H9 (cell line): ENCODE measurements at regions not wholly inside any gene's neighbourhood (a gene's known extent, or its start where the extent isn't known, plus 50 kb on each side); places are given as distances from the start of the nearest gene placed in this dataset.

Experiments used
- DNase-seq: peaks from one replicate; pipeline ENCODE4 v3.0.0-alpha.2; 2017
- H2AFZ ChIP-seq: one replicate; pipeline ENCODE4 v1.6.1; 2013; ENCODE audit warnings: mild to moderate bottlenecking, low read length, control low read depth, moderate library complexity
- H2AK5ac ChIP-seq: 2 replicates; pipeline ENCODE4 v1.6.1; 2013; ENCODE audit warnings: low read length, control low read depth, mixed read lengths; ENCODE audit not compliant: insufficient read length
- H2BK120ac ChIP-seq: one replicate; pipeline ENCODE4 v1.6.1; 2013; ENCODE audit warnings: low read depth, mild to moderate bottlenecking, low read length, control low read depth, inconsistent platforms; ENCODE audit not compliant: poor library complexity, severe bottlenecking
- H2BK12ac ChIP-seq: 2 replicates; pipeline ENCODE4 v1.6.1; 2013; ENCODE audit warnings: low read length, control low read depth, mixed read lengths, low read depth; ENCODE audit not compliant: insufficient read length
- H2BK15ac ChIP-seq: 2 replicates; pipeline ENCODE4 v1.6.1; 2013; ENCODE audit warnings: low read depth, low read length, control low read depth
- H2BK20ac ChIP-seq: one replicate; pipeline ENCODE4 v1.6.1; 2013; ENCODE audit warnings: low read depth, mild to moderate bottlenecking, low read length, control low read depth, inconsistent platforms; ENCODE audit not compliant: poor library complexity, severe bottlenecking
- H2BK5ac ChIP-seq: 2 replicates; pipeline ENCODE4 v1.6.1; 2013; ENCODE audit warnings: low read length, control low read depth, mixed read lengths; ENCODE audit not compliant: insufficient read length
- H3K14ac ChIP-seq: 2 replicates; pipeline ENCODE4 v1.6.1; 2013; ENCODE audit warnings: low read length, control low read depth; ENCODE audit not compliant: insufficient read depth
- H3K18ac ChIP-seq: 2 replicates; pipeline ENCODE4 v1.6.1; 2013; ENCODE audit warnings: low read depth, mild to moderate bottlenecking, mixed read lengths, low read length, control low read depth; ENCODE audit not compliant: insufficient read length
- H3K23ac ChIP-seq: 2 replicates; pipeline ENCODE4 v1.6.1; 2013; ENCODE audit warnings: low read length, control low read depth, mixed read lengths, low read depth; ENCODE audit not compliant: insufficient read length
- H3K23me2 ChIP-seq: 2 replicates; pipeline ENCODE4 v1.6.1; 2013; ENCODE audit warnings: low read depth, mild to moderate bottlenecking, mixed read lengths, low read length, control low read depth; ENCODE audit not compliant: insufficient read length, poor library complexity, severe bottlenecking
- H3K27ac ChIP-seq: 2 replicates; pipeline ENCODE4 v1.5.1; 2013; ENCODE audit warnings: low read length, control low read depth, mixed read lengths, low read depth; ENCODE audit not compliant: insufficient read length
- H3K27me3 ChIP-seq: 2 replicates; pipeline ENCODE4 v1.6.1; 2013; ENCODE audit warnings: low read length, control low read depth, inconsistent platforms; ENCODE audit not compliant: insufficient read depth
- H3K4ac ChIP-seq: 2 replicates; pipeline ENCODE4 v1.6.1; 2013; ENCODE audit warnings: low read depth, mild to moderate bottlenecking, control low read depth, inconsistent platforms, low read length, moderate library complexity
- H3K4me1 ChIP-seq: 2 replicates; pipeline ENCODE4 v1.6.1; 2013; ENCODE audit warnings: low read length, control low read depth, inconsistent platforms; ENCODE audit not compliant: insufficient read depth
- H3K4me2 ChIP-seq: 2 replicates; pipeline ENCODE4 v1.6.1; 2013; ENCODE audit warnings: low read length, control low read depth, mixed read lengths; ENCODE audit not compliant: insufficient read length, insufficient read depth
- H3K56ac ChIP-seq: 2 replicates; pipeline ENCODE4 v1.6.1; 2013; ENCODE audit warnings: low read depth, mild to moderate bottlenecking, mixed read lengths, low read length, control low read depth; ENCODE audit not compliant: insufficient read length
- H3K79me1 ChIP-seq: 2 replicates; pipeline ENCODE4 v1.6.1; 2013; ENCODE audit warnings: low read depth, mild to moderate bottlenecking, moderate library complexity, low read length, control low read depth, inconsistent platforms; ENCODE audit not compliant: insufficient read depth, poor library complexity, severe bottlenecking
- H3K79me2 ChIP-seq: 2 replicates; pipeline ENCODE4 v1.6.1; 2013; ENCODE audit warnings: low read length, control low read depth, inconsistent platforms; ENCODE audit not compliant: insufficient read depth
- H3K9ac ChIP-seq: 2 replicates; pipeline ENCODE4 v1.6.1; 2013; ENCODE audit warnings: low read length, control low read depth, mixed read lengths; ENCODE audit not compliant: insufficient read length; ENCODE audit errors: extremely low read depth
- H3K9me3 ChIP-seq: one replicate; pipeline ENCODE4 v1.6.1; 2013; ENCODE audit warnings: low read depth, low read length, inconsistent platforms; ENCODE audit not compliant: control insufficient read depth
- H3T11ph ChIP-seq: one replicate; pipeline ENCODE4 v1.6.1; 2013; ENCODE audit warnings: mild to moderate bottlenecking, low read length, control low read depth, inconsistent platforms
- H4K20me1 ChIP-seq: one replicate; pipeline ENCODE4 v1.6.1; 2013; ENCODE audit not compliant: control insufficient read depth, insufficient read length, insufficient read depth
- H4K5ac ChIP-seq: 2 replicates; pipeline ENCODE4 v1.6.1; 2013; ENCODE audit warnings: low read depth, mild to moderate bottlenecking, mixed read lengths, low read length, control low read depth; ENCODE audit not compliant: insufficient read length
- H4K8ac ChIP-seq: replicated peaks from 2 replicates; pipeline ENCODE4 v1.6.1; 2013; ENCODE audit warnings: low read length, control low read depth, mixed read lengths, low read depth; ENCODE audit not compliant: insufficient read length
- H4K91ac ChIP-seq: 2 replicates; pipeline ENCODE4 v1.6.1; 2013; ENCODE audit warnings: low read depth, mild to moderate bottlenecking, moderate library complexity, mixed read lengths, low read length, control low read depth; ENCODE audit not compliant: insufficient read length
- H3K27ac Mint-ChIP-seq, 3 experiments: 2 replicates in 2 of 3; 3 replicates in 1 of 3; pipeline ENCODE4 v1.8.0; 2020 to 2021; ENCODE audit warnings: mixed read lengths in 3 of 3, mild to moderate bottlenecking in 1 of 3, moderate library complexity in 1 of 3
- H3K27me3 Mint-ChIP-seq: 2 replicates; pipeline ENCODE4 v1.8.0; 2021; ENCODE audit warnings: low read depth, mild to moderate bottlenecking, moderate library complexity, mixed read lengths
- H3K36me3 Mint-ChIP-seq, 3 experiments: 2 replicates in 2 of 3; 3 replicates in 1 of 3; pipeline ENCODE4 v1.8.0; 2020 to 2021; ENCODE audit warnings: low read depth in 3 of 3, mixed read lengths in 3 of 3; ENCODE audit not compliant: insufficient read depth in 1 of 3
- H3K4me1 Mint-ChIP-seq, 2 experiments: 2 replicates each; pipeline ENCODE4 v1.8.0; 2020; ENCODE audit warnings: mixed read lengths in 2 of 2
- H3K4me3 Mint-ChIP-seq, 2 experiments: 2 replicates in 1 of 2; 3 replicates in 1 of 2; pipeline ENCODE4 v1.8.0; 2020 to 2021; ENCODE audit warnings: mild to moderate bottlenecking in 2 of 2, mixed read lengths in 2 of 2, moderate library complexity in 1 of 2
- H3K9me3 Mint-ChIP-seq, 2 experiments: 2 replicates in 1 of 2; 3 replicates in 1 of 2; pipeline ENCODE4 v1.8.0; 2020; ENCODE audit warnings: mild to moderate bottlenecking in 2 of 2, mixed read lengths in 2 of 2, moderate library complexity in 1 of 2
- WGBS: extraction: QIAGEN DNeasy Blood & Tissue Kit; methylation state at CpG from one replicate; pipeline ENCODE4 v1.1.7; 2013; ENCODE audit warnings: missing lambda C conversion rate, low lambda C conversion rate, mixed read lengths; ENCODE audit not compliant: insufficient read length; ENCODE audit errors: extremely low coverage; 5-methylcytosine and 5-hydroxymethylcytosine counted together
- TF ChIP-seq, protein P1 (sequence below): fragments of 200-600 bp; sonication (generic); conservative IDR thresholded peaks from 3 replicates; pipeline ENCODE4 v1.8.0; 2021; ENCODE audit warnings: antibody characterized with exemption, mild to moderate bottlenecking

GRCh38 chr20:60749804-60750602 is 502.1 kb upstream of the CDH4 start:
- H3K4me1 ChIP-seq: no peaks in the 10 kb centered on the region; the same call in 1 of the 2 replicates
- peak overlapping the region in 1 of 2 experiments; percentile 30; a peak in 2 of 5 replicates for H3K4me3 Mint-ChIP-seq
- no peak overlapping the region for H2AFZ ChIP-seq

More at GRCh38 chr20:60749804-60750602, 502.1 kb upstream of the CDH4 start:
- no peak overlapping the region for H3K14ac ChIP-seq
- no peak overlapping the region for H4K5ac ChIP-seq
- peaks cover 1% of the 10 kb centered on the region for H3K27me3 Mint-ChIP-seq
- H3K27ac Mint-ChIP-seq: peak overlapping the region in 2 of 3 experiments; percentile 75 to 87; a peak in 4 of 7 replicates
- no peaks in the 10 kb centered on the region for H3K23me2 ChIP-seq
- no peak overlapping the region for H4K8ac ChIP-seq
- H3K23ac ChIP-seq: no peak overlapping the region
- no peaks in the 10 kb centered on the region for H3K27me3 ChIP-seq
- no peak overlapping the region for H2BK120ac ChIP-seq
- H2AK5ac ChIP-seq: no peak overlapping the region
- H3K79me1 ChIP-seq: no peaks in the 10 kb centered on the region
- TF ChIP-seq, protein P1, sequence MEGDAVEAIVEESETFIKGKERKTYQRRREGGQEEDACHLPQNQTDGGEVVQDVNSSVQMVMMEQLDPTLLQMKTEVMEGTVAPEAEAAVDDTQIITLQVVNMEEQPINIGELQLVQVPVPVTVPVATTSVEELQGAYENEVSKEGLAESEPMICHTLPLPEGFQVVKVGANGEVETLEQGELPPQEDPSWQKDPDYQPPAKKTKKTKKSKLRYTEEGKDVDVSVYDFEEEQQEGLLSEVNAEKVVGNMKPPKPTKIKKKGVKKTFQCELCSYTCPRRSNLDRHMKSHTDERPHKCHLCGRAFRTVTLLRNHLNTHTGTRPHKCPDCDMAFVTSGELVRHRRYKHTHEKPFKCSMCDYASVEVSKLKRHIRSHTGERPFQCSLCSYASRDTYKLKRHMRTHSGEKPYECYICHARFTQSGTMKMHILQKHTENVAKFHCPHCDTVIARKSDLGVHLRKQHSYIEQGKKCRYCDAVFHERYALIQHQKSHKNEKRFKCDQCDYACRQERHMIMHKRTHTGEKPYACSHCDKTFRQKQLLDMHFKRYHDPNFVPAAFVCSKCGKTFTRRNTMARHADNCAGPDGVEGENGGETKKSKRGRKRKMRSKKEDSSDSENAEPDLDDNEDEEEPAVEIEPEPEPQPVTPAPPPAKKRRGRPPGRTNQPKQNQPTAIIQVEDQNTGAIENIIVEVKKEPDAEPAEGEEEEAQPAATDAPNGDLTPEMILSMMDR: peak; percentile 47; the same call in 2 of the 3 replicates
- peaks cover 35 to 41% of the 10 kb centered on the region in 2 experiments for H3K4me1 Mint-ChIP-seq
- no peak overlapping the region for H2BK5ac ChIP-seq
- no peak overlapping the region for H3K4ac ChIP-seq
- no peak overlapping the region for H3K18ac ChIP-seq
- peaks cover 12 to 15% of the 10 kb centered on the region in 2 experiments for H3K9me3 Mint-ChIP-seq
- H3K36me3 Mint-ChIP-seq: peaks cover 9 to 18% (median 12%) of the 10 kb centered on the region in 3 experiments
- H3K79me2 ChIP-seq: no peaks in the 10 kb centered on the region
- no peak overlapping the region for H2BK12ac ChIP-seq
- no peak overlapping the region for H3K56ac ChIP-seq
- no peak overlapping the region for H3K9ac ChIP-seq
- H3K9me3 ChIP-seq: no peaks in the 10 kb centered on the region
- DNase-seq: peak; percentile 76
- H4K91ac ChIP-seq: no peak overlapping the region
- no peak overlapping the region for H3K4me2 ChIP-seq
- no peak overlapping the region for H2BK20ac ChIP-seq
- H3T11ph ChIP-seq: no peak overlapping the region
- no peak overlapping the region for H3K27ac ChIP-seq
- no peak overlapping the region for H2BK15ac ChIP-seq
- no peaks in the 10 kb centered on the region for H4K20me1 ChIP-seq
- WGBS: no CpG with 5 or more reads among the region's 11 CpGs
